Choroid plexus epithelial cell (primary cell): ENCODE measurements at regions not wholly inside any gene's neighbourhood (a gene's known extent, or its start where the extent isn't known, plus 50 kb on each side); places are given as distances from the start of the nearest gene placed in this dataset.

Experiments used
- DNase-seq: peaks from one replicate; pipeline ENCODE4 v3.0.0-alpha.2; 2010; ENCODE audit warnings: low read depth
- H3K4me3 ChIP-seq: 2 replicates; pipeline ENCODE4 v1.5.1; 2011; ENCODE audit warnings: low read depth, mild to moderate bottlenecking, control low read depth, low read length, moderate library complexity
- CTCF ChIP-seq: conservative IDR thresholded peaks from 2 replicates; pipeline ENCODE4 v1.5.1; 2011; ENCODE audit warnings: low read depth, mild to moderate bottlenecking, control low read depth, inconsistent platforms, low read length, moderate library complexity

DNA sequence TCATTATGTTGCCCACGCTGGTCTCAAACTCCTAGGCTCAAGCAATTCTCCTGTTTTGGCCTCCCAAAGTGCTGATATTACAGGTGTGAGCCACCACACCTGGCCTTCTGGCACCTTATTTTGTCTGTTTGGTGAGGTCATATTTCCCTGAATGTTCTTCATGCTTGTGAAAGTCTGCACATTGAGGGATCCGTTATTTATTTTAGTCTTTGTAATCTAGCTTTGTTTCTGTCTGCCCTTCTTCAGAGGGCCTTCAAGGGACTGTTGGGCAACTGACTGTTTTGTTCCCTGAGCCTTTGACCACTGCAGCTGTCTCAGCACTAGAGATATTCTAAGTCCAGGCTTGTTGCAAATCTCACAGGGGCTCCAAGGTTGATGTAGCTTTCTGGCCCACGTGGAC, 110.5 kb upstream of the RFC3 start:
- DNase-seq, result no peak
- TF ChIP-seq CTCF, result no peak
- no peak overlapping the region for H3K4me3 ChIP-seq

DNA sequence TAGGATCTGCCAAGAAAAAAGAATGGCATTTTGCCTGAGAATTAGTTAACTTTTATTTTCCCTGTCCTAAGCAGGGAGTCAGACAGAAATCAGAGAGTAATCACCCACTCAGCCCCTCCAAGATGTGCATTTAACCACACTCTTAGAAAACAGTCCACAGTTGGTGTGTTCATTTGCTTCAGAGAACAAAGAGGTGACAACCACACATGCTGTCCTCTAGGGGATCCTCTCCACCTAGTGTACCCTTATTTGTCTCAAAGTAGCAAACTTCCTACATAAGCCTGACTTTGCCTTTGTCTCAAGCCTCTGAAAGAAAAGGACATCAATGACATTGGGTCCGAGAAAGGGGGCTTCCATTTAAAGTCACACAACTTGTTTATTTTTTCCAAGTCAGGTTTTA, 107.0 kb upstream of the RFC3 start:
- no peak for TF ChIP-seq CTCF
- no peak overlapping the region for H3K4me3 ChIP-seq
- DNase-seq, result no peak

DNA sequence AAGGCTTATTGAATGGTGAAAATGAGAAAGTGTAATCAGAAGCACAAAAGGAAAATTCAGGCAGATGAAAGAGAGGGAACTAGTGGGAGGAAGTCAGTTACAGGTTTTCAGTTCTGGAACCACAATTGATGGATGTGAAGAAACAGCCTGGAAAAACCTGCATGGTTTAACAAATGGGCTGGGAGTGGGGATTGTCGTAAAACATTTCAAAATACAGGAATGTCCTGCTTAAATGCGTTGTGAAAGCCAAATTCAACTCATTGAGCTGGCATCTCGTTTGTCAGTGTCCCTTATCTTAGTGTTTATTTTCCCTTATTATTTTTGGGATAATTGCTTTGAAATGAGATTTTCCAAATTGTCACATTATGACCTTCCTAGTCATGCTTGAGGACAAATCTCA, 106.5 kb upstream of the RFC3 start:
- no peak overlapping the region for H3K4me3 ChIP-seq
- no peak for TF ChIP-seq CTCF
- no peak for DNase-seq

- no peak overlapping the region for H3K4me3 ChIP-seq
- no peak for DNase-seq
- no peak for TF ChIP-seq CTCF
These were observed 100.2 kb upstream of the RFC3 start for GRCh38 chr13:33717775-33718174.

- DNase-seq, result peak; percentile 82
- TF ChIP-seq CTCF, result no peak
- H3K4me3 ChIP-seq, result no peak overlapping the region
These were observed 96.2 kb upstream of the RFC3 start for GRCh38 chr13:33721724-33722123.

DNA sequence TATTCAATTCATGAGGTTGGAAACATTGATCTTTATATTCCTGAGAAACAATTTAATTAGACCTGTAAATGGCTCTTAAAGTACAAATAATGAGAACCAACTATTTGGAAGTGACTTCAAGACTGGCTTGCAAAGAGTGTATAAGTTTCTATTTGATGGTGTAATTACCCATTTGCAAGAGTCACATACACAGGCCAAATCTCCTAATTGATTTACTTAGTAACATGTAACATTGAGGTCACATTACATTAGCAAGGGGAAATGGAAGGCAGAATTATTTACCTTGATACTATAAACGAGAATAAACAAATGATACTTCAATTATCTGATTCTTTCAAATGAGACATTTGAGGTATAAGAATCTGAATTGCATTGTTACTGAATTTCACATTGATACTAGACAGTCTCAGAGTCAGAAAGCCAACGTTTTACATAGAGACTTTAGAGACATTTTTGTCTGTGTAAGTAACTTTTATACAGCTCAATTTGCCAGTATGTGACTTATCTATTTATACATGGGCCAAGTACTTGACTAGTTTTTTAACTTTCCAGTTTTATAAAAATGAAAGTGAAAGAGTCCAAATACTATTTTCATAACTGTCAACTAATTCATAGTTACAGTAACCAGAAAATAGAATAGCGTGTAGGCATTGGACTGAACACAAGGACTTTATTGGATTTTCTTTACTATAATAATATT, 95.6 kb upstream of the RFC3 start:
- peak; percentile 38 for DNase-seq
- H3K4me3 ChIP-seq, result no peak overlapping the region
- TF ChIP-seq CTCF, result no peak

DNA sequence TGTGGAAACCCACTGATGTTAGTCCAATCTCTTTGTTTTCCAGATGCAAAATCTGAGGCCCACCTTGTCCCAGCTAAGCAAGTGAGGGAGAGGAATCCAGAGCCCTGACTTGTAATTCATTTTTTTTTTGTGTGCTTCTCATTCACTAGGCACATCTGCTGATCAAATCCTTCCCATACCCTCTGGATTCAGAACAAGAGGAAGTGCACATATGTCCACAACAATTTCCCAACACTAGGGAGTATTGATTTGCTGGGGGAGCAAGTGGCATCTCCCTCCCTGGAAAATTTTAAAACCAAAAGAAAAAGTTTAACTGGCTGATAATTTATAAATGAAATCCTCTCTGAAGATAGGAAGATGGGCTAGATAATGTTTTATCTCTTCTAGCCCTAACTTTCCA, 94.6 kb upstream of the RFC3 start:
- H3K4me3 ChIP-seq, result no peak overlapping the region
- peak; percentile 7 for DNase-seq
- TF ChIP-seq CTCF, result no peak
